ENCODE measurements at regions not wholly inside any gene's neighbourhood (a gene's known extent, or its start where the extent isn't known, plus 50 kb on each side); places are given as distances from the start of the nearest gene placed in this dataset.

DNA sequence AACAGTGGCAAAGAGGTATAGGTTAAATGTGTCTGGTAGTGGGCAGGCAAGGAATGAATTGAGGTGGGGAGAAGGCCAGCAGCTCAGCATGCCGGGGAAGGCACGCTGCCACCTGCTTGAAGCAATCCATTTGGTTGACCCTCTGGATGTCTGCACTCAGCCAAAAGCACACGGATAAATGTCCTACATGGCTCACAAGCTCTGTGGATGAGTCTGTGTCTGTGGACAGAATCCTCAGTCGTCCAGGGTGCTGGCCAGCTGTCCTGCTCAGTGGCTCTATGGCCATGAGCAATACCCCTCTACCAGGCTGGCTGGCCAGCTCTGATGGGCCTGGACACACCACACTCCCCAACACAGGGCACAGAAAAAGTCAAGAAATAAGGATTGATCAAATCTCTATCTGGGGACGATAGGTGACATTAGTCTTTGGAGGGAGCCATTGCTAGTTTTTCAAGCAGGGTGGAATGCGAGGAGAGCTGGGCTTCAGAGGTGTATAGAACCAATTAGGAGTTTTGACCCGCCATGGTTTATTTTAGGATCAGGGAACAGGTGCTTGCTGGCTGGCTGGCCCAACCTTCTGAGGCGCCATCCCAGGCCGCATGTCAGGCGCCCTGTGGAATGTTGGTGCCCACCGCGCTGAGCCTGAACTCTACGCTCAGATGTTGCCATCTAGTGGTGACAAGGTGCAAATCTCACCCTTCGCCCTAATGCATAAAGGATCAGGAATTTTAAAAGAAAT is 493.4 kb downstream of the TNS3 start:
- Histone ChIP-seq H3K36me3 (ENCODE audit: control insufficient read depth in 4 of 4, insufficient read depth in 3 of 4, low read depth in 1 of 4, low read length in 3 of 4) (no peaks in the 10 kb centered on the region), H3K4me3 (ENCODE audit: low read depth in 1 of 3, low read length in 3 of 3) (no peak overlapping the region), H3K4me1 (ENCODE audit: control insufficient read depth in 4 of 4, insufficient read depth in 4 of 4, low read length in 3 of 4) (peaks cover 0 to 5% (median 2%) of the 10 kb centered on the region in 4 donors), H3K27me3 (ENCODE audit: control insufficient read depth in 4 of 4, insufficient read depth in 4 of 4, low read length in 3 of 4) (no peaks in the 10 kb centered on the region), H3K9me3 (ENCODE audit: control insufficient read depth in 4 of 4, low read length in 3 of 4) (no peaks in the 10 kb centered on the region), H3K9ac (ENCODE audit: low read depth in 1 of 2, low read length in 2 of 2) (no peak overlapping the region), H3K27ac (ENCODE audit: low read depth in 1 of 2, low read length in 2 of 2) (peak overlapping the region in 1 of 2 donors; percentile 33)
- peak; percentile 45 for DNase-seq (ENCODE audit: low spot score)
- WGBS = 38% methylated on average over 14 of the region's 14 CpGs
- TF ChIP-seq GABPA (IDR thresholded peaks at IDR 0.05 in 1 of 2, conservative IDR thresholded peaks at IDR 0.05 in 1 of 2) (no peak), RXRA (IDR thresholded peaks at IDR 0.05) (no peak), JUND (IDR thresholded peaks at IDR 0.05) (no peak), NR2F2 (IDR thresholded peaks at IDR 0.05) (no peak), EGR1 (IDR thresholded peaks at IDR 0.05; ENCODE audit: low read depth in 2 of 2) (no peak), SP1 (IDR thresholded peaks at IDR 0.05) (no peak), FOXA1 (IDR thresholded peaks at IDR 0.05) (no peak), YY1 (IDR thresholded peaks at IDR 0.05) (peak; percentile 13), RAD21 (IDR thresholded peaks at IDR 0.05) (peak; percentile 97), HNF4G (IDR thresholded peaks at IDR 0.05) (no peak), FOXA2 (IDR thresholded peaks at IDR 0.05) (no peak), TAF1 (conservative IDR thresholded peaks at IDR 0.05) (no peak)
- TF ChIP-seq, protein P1, sequence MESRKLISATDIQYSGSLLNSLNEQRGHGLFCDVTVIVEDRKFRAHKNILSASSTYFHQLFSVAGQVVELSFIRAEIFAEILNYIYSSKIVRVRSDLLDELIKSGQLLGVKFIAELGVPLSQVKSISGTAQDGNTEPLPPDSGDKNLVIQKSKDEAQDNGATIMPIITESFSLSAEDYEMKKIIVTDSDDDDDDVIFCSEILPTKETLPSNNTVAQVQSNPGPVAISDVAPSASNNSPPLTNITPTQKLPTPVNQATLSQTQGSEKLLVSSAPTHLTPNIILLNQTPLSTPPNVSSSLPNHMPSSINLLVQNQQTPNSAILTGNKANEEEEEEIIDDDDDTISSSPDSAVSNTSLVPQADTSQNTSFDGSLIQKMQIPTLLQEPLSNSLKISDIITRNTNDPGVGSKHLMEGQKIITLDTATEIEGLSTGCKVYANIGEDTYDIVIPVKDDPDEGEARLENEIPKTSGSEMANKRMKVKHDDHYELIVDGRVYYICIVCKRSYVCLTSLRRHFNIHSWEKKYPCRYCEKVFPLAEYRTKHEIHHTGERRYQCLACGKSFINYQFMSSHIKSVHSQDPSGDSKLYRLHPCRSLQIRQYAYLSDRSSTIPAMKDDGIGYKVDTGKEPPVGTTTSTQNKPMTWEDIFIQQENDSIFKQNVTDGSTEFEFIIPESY (IDR thresholded peaks at IDR 0.05) = no peak
- TF ChIP-seq, protein P2, sequence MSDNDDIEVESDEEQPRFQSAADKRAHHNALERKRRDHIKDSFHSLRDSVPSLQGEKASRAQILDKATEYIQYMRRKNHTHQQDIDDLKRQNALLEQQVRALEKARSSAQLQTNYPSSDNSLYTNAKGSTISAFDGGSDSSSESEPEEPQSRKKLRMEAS (IDR thresholded peaks at IDR 0.05) = no peak
- TF ChIP-seq, protein P3, sequence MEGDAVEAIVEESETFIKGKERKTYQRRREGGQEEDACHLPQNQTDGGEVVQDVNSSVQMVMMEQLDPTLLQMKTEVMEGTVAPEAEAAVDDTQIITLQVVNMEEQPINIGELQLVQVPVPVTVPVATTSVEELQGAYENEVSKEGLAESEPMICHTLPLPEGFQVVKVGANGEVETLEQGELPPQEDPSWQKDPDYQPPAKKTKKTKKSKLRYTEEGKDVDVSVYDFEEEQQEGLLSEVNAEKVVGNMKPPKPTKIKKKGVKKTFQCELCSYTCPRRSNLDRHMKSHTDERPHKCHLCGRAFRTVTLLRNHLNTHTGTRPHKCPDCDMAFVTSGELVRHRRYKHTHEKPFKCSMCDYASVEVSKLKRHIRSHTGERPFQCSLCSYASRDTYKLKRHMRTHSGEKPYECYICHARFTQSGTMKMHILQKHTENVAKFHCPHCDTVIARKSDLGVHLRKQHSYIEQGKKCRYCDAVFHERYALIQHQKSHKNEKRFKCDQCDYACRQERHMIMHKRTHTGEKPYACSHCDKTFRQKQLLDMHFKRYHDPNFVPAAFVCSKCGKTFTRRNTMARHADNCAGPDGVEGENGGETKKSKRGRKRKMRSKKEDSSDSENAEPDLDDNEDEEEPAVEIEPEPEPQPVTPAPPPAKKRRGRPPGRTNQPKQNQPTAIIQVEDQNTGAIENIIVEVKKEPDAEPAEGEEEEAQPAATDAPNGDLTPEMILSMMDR (IDR thresholded peaks at IDR 0.05; ENCODE audit: low read depth, low read length, missing input control) = peak; percentile 91
- TF ChIP-seq, protein P4, sequence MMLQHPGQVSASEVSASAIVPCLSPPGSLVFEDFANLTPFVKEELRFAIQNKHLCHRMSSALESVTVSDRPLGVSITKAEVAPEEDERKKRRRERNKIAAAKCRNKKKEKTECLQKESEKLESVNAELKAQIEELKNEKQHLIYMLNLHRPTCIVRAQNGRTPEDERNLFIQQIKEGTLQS (IDR thresholded peaks at IDR 0.05) = no peak
- TF ChIP-seq, protein P5, sequence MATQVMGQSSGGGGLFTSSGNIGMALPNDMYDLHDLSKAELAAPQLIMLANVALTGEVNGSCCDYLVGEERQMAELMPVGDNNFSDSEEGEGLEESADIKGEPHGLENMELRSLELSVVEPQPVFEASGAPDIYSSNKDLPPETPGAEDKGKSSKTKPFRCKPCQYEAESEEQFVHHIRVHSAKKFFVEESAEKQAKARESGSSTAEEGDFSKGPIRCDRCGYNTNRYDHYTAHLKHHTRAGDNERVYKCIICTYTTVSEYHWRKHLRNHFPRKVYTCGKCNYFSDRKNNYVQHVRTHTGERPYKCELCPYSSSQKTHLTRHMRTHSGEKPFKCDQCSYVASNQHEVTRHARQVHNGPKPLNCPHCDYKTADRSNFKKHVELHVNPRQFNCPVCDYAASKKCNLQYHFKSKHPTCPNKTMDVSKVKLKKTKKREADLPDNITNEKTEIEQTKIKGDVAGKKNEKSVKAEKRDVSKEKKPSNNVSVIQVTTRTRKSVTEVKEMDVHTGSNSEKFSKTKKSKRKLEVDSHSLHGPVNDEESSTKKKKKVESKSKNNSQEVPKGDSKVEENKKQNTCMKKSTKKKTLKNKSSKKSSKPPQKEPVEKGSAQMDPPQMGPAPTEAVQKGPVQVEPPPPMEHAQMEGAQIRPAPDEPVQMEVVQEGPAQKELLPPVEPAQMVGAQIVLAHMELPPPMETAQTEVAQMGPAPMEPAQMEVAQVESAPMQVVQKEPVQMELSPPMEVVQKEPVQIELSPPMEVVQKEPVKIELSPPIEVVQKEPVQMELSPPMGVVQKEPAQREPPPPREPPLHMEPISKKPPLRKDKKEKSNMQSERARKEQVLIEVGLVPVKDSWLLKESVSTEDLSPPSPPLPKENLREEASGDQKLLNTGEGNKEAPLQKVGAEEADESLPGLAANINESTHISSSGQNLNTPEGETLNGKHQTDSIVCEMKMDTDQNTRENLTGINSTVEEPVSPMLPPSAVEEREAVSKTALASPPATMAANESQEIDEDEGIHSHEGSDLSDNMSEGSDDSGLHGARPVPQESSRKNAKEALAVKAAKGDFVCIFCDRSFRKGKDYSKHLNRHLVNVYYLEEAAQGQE (IDR thresholded peaks at IDR 0.05) = no peak

All from liver (tissue), 8 donors.